ENCODE measurements at regions not wholly inside any gene's neighbourhood (a gene's known extent, or its start where the extent isn't known, plus 50 kb on each side); places are given as distances from the start of the nearest gene placed in this dataset.
"Not testable (repeated sequence)": the region's sequence is repeated elsewhere in the genome, so short reads cannot be mapped to it uniquely, and the experiment has no call there.

GRCh38 chr2:207337234-207338219 is 171.8 kb upstream of the KLF7 start:
- Histone ChIP-seq H3K27me3 (ENCODE audit: insufficient read depth, low read length) (no peaks in the 10 kb centered on the region), H3K4me1 (ENCODE audit: insufficient read depth, low read length) (peaks cover 38% of the 10 kb centered on the region), H3K27ac (ENCODE audit: low read depth, low read length) (no peak overlapping the region), H3K36me3 (ENCODE audit: insufficient read depth, low read length) (no peaks in the 10 kb centered on the region), H3K9me3 (ENCODE audit: control insufficient read depth in 1 of 2, low read length in 2 of 2) (no peaks in the 10 kb centered on the region), H3K4me3 (ENCODE audit: low read length in 2 of 2) (peak overlapping the region; percentile 12 to 24)
- no peak for DNase-seq
- H3K36me3 Mint-ChIP-seq = no peaks in the 10 kb centered on the region
- peak overlapping the region in 6 of 7 donors; percentile 30 to 69 (median 43) for H3K27ac Mint-ChIP-seq
- ChIA-PET POLR2A (ENCODE audit: partially characterized antibody) (no interaction called here), CTCF (ENCODE audit: partially characterized antibody) (interaction anchor here (1.2 to 1.7 kb wide), 2 partner anchors 15 to 291 kb away, joined by 3 to 5 read pairs; no protein-coding TSS in a partner anchor)
- intact Hi-C loops (cut with micrococcal nuclease) = loop anchor here (10.0 kb wide), 2 partner anchors 173 to 353 kb away; partner anchors contain the start of gene KLF7
- no peaks in the 10 kb centered on the region for H3K9me3 Mint-ChIP-seq
- H3K4me1 Mint-ChIP-seq = peaks cover 30 to 45% (median 33%) of the 10 kb centered on the region in 4 donors
- peak overlapping the region; percentile 5 to 84 (median 78) for H3K4me3 Mint-ChIP-seq
- H3K27me3 Mint-ChIP-seq = peaks cover 0 to 1% of the 10 kb centered on the region in 2 donors

- Mint-ChIP-seq H3K36me3 (no peaks in the 10 kb centered on the region), H3K4me1 (peaks cover 27 to 40% (median 31%) of the 10 kb centered on the region in 4 donors), H3K9me3 (no peaks in the 10 kb centered on the region), H3K27me3 (peaks cover 0 to 1% of the 10 kb centered on the region in 2 donors), H3K27ac (peak overlapping the region in 3 of 7 donors; percentile 40 to 67 (median 43)), H3K4me3 (peak overlapping the region in 5 of 8 donors; percentile 54 to 84 (median 76))
- H3K9me3 ChIP-seq (ENCODE audit: control insufficient read depth in 1 of 2, low read length in 2 of 2) = no peaks in the 10 kb centered on the region
- no peak for DNase-seq
- H3K27ac ChIP-seq (ENCODE audit: low read depth, low read length) = no peak overlapping the region
- POLR2A ChIA-PET (ENCODE audit: partially characterized antibody) = interaction anchor here (0.6 to 1.0 kb wide), 3 partner anchors 9 to 210 kb away, joined by 3 to 5 read pairs (median 3); partner anchors contain the start of gene KLF7
- H3K4me1 ChIP-seq (ENCODE audit: insufficient read depth, low read length) = peaks cover 31% of the 10 kb centered on the region
- no peaks in the 10 kb centered on the region for H3K27me3 ChIP-seq (ENCODE audit: insufficient read depth, low read length)
- intact Hi-C loops (cut with micrococcal nuclease) = loop anchor here (10.0 kb wide), 2 partner anchors 173 to 353 kb away; partner anchors contain the start of gene KLF7
- H3K36me3 ChIP-seq (ENCODE audit: insufficient read depth, low read length) = no peaks in the 10 kb centered on the region
- H3K4me3 ChIP-seq (ENCODE audit: low read length in 2 of 2) = no peak overlapping the region
- CTCF ChIA-PET (ENCODE audit: partially characterized antibody) = interaction anchor here (1.2 to 1.7 kb wide), 2 partner anchors 15 to 292 kb away, joined by 3 to 5 read pairs; no protein-coding TSS in a partner anchor
These were observed 172.5 kb upstream of the KLF7 start for GRCh38 chr2:207338220-207338607.

GRCh38 chr2:207338610-207339009 is 172.9 kb upstream of the KLF7 start:
- Mint-ChIP-seq H3K9me3 (no peaks in the 10 kb centered on the region), H3K27ac (peak overlapping the region in 2 of 7 donors; percentile 34 to 45), H3K4me3 (no peak overlapping the region), H3K27me3 (peaks cover 0 to 1% of the 10 kb centered on the region in 2 donors), H3K36me3 (no peaks in the 10 kb centered on the region), H3K4me1 (peaks cover 24 to 36% (median 29%) of the 10 kb centered on the region in 4 donors)
- CTCF ChIA-PET (ENCODE audit: partially characterized antibody) = interaction anchor here (1.2 to 1.7 kb wide), 2 partner anchors 14 to 292 kb away, joined by 3 to 5 read pairs; no protein-coding TSS in a partner anchor
- Histone ChIP-seq H3K4me1 (ENCODE audit: insufficient read depth, low read length) (peaks cover 31% of the 10 kb centered on the region), H3K27me3 (ENCODE audit: insufficient read depth, low read length) (no peaks in the 10 kb centered on the region), H3K4me3 (ENCODE audit: low read length in 2 of 2) (no peak overlapping the region), H3K9me3 (ENCODE audit: control insufficient read depth in 1 of 2, low read length in 2 of 2) (no peaks in the 10 kb centered on the region), H3K36me3 (ENCODE audit: insufficient read depth, low read length) (no peaks in the 10 kb centered on the region), H3K27ac (ENCODE audit: low read depth, low read length) (no peak overlapping the region)
- DNase-seq = no peak
- intact Hi-C loops (cut with micrococcal nuclease) = loop anchor here (10.0 kb wide), 2 partner anchors 174 to 354 kb away; partner anchors contain the start of gene KLF7
- POLR2A ChIA-PET (ENCODE audit: partially characterized antibody) = interaction anchor here (0.6 to 1.0 kb wide), 3 partner anchors 9 to 211 kb away, joined by 3 to 5 read pairs (median 3); partner anchors contain the start of gene KLF7

GRCh38 chr2:207341112-207341750 is 175.5 kb upstream of the KLF7 start:
- DNase-seq = no peak
- CTCF ChIA-PET (ENCODE audit: partially characterized antibody) = no interaction called here
- peaks cover 12 to 17% (median 14%) of the 10 kb centered on the region in 4 donors for H3K4me1 Mint-ChIP-seq

DNA sequence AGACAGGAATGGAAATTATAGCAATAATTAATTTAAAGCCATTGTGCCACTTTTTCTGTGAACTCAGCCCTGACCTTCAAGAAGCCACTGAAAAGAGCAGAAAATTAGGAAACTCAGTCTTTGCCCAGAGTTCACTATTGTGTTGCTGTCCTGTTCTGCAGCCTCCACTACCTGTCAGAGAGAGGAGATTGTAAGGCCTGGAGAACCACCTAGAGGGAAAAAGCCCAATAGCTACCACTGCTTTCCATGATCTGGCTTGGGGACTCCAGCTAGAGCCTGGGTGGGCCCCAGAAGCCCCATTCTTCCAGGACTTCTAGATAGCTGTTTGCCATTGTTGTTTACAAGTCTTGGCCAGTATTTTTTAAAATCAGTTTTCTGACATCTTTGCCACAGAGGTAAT is 176.1 kb upstream of the KLF7 start:
- Histone ChIP-seq H3K27me3 (ENCODE audit: insufficient read depth, low read length) (no peaks in the 10 kb centered on the region), H3K27ac (ENCODE audit: low read depth, low read length) (no peak overlapping the region), H3K4me1 (ENCODE audit: insufficient read depth, low read length) (peaks cover 13% of the 10 kb centered on the region), H3K9me3 (ENCODE audit: control insufficient read depth in 1 of 2, low read length in 2 of 2) (no peaks in the 10 kb centered on the region), H3K4me3 (ENCODE audit: low read length in 2 of 2) (no peak overlapping the region), H3K36me3 (ENCODE audit: insufficient read depth, low read length) (no peaks in the 10 kb centered on the region)
- CTCF ChIA-PET (ENCODE audit: partially characterized antibody) = no interaction called here
- H3K4me1 Mint-ChIP-seq = peaks cover 10 to 13% (median 12%) of the 10 kb centered on the region in 4 donors
- H3K9me3 Mint-ChIP-seq = peaks cover 0 to 5% (median 0%) of the 10 kb centered on the region in 8 donors
- H3K36me3 Mint-ChIP-seq = peaks cover 0 to 2% of the 10 kb centered on the region in 2 donors
- no peak overlapping the region for H3K4me3 Mint-ChIP-seq
- POLR2A ChIA-PET (ENCODE audit: partially characterized antibody) = no interaction called here
- no peak for DNase-seq
- no peaks in the 10 kb centered on the region for H3K27me3 Mint-ChIP-seq
- intact Hi-C loops (cut with micrococcal nuclease) = no loop called here
- no peak overlapping the region for H3K27ac Mint-ChIP-seq

More at GRCh38 chr2:207341112-207341750, 175.5 kb upstream of the KLF7 start:
- peaks cover 13% of the 10 kb centered on the region for H3K4me1 ChIP-seq (ENCODE audit: insufficient read depth, low read length)
- H3K4me3 ChIP-seq (ENCODE audit: low read length in 2 of 2) = no peak overlapping the region
- H3K9me3 ChIP-seq (ENCODE audit: control insufficient read depth in 1 of 2, low read length in 2 of 2) = no peaks in the 10 kb centered on the region
- no peak overlapping the region for H3K27ac ChIP-seq (ENCODE audit: low read depth, low read length)
- no peaks in the 10 kb centered on the region for H3K36me3 ChIP-seq (ENCODE audit: insufficient read depth, low read length)
- no peak overlapping the region for H3K4me3 Mint-ChIP-seq
- no peaks in the 10 kb centered on the region for H3K27me3 ChIP-seq (ENCODE audit: insufficient read depth, low read length)
- intact Hi-C loops (cut with micrococcal nuclease) = no loop called here
- no peaks in the 10 kb centered on the region for H3K36me3 Mint-ChIP-seq
- H3K27ac Mint-ChIP-seq = peak overlapping the region in 1 of 7 donors; percentile 71
- POLR2A ChIA-PET (ENCODE audit: partially characterized antibody) = no interaction called here
- H3K27me3 Mint-ChIP-seq = no peaks in the 10 kb centered on the region
- H3K9me3 Mint-ChIP-seq = peaks cover 0 to 2% (median 0%) of the 10 kb centered on the region in 8 donors

GRCh38 chr2:207344596-207345394 is 179.0 kb upstream of the KLF7 start:
- H3K9me3 ChIP-seq (ENCODE audit: control insufficient read depth in 1 of 2, low read length in 2 of 2); H3K27ac Mint-ChIP-seq; CTCF ChIA-PET (ENCODE audit: partially characterized antibody); H3K36me3 ChIP-seq (ENCODE audit: insufficient read depth, low read length); POLR2A ChIA-PET (ENCODE audit: partially characterized antibody); H3K27me3 ChIP-seq (ENCODE audit: insufficient read depth, low read length); DNase-seq; H3K4me1 Mint-ChIP-seq; H3K27me3 Mint-ChIP-seq; intact Hi-C loops (cut with micrococcal nuclease); H3K4me3 Mint-ChIP-seq; H3K27ac ChIP-seq (ENCODE audit: low read depth, low read length); H3K4me3 ChIP-seq (ENCODE audit: low read length in 2 of 2); H3K4me1 ChIP-seq (ENCODE audit: insufficient read depth, low read length); H3K36me3 Mint-ChIP-seq: not testable (repeated sequence)
- H3K9me3 Mint-ChIP-seq = peaks cover 0 to 20% (median 7%) of the 10 kb centered on the region in 8 donors
